Hepatocyte (in vitro differentiated cells): ENCODE measurements at regions not wholly inside any gene's neighbourhood (a gene's known extent, or its start where the extent isn't known, plus 50 kb on each side); places are given as distances from the start of the nearest gene placed in this dataset.

ENCODE experiments used
- DNase-seq: peaks from one replicate; pipeline ENCODE4 v3.0.0-alpha.2; 2016; ENCODE audit warnings: low spot score
- H2AFZ ChIP-seq: fragments of 200-600 bp; sonication (generic); 2 replicates; pipeline ENCODE4 v1.6.0; 2016; ENCODE audit warnings: antibody characterized with exemption, mild to moderate bottlenecking
- H3K27ac ChIP-seq: fragments of 200-600 bp; sonication (generic); 2 replicates; pipeline ENCODE4 v1.5.1; 2016; ENCODE audit warnings: mild to moderate bottlenecking
- H3K27me3 ChIP-seq: fragments of 200-600 bp; sonication (generic); 2 replicates; pipeline ENCODE4 v1.6.1; 2016
- H3K36me3 ChIP-seq: fragments of 200-600 bp; sonication (generic); replicated peaks from 2 replicates; pipeline ENCODE4 v1.5.1; 2016; ENCODE audit warnings: low read depth; ENCODE audit not compliant: insufficient read depth
- H3K4me1 ChIP-seq: fragments of 200-600 bp; sonication (generic); 2 replicates; pipeline ENCODE4 v1.5.1; 2016; ENCODE audit warnings: mild to moderate bottlenecking, moderate library complexity; ENCODE audit not compliant: insufficient read depth
- H3K4me2 ChIP-seq: fragments of 200-600 bp; sonication (generic); 2 replicates; pipeline ENCODE4 v1.6.0; 2016
- H3K4me3 ChIP-seq: fragments of 200-600 bp; sonication (generic); 2 replicates; pipeline ENCODE4 v1.5.1; 2016; ENCODE audit warnings: mild to moderate bottlenecking
- H3K79me2 ChIP-seq: fragments of 200-600 bp; sonication (generic); 2 replicates; pipeline ENCODE4 v1.6.0; 2017; ENCODE audit warnings: mild to moderate bottlenecking
- H3K9me2 ChIP-seq: fragments of 200-600 bp; sonication (generic); replicated peaks from 2 replicates; pipeline ENCODE4 v1.6.0; 2017; ENCODE audit warnings: mild to moderate bottlenecking; ENCODE audit not compliant: insufficient read depth
- H3K9me3 ChIP-seq: fragments of 200-600 bp; sonication (generic); 2 replicates; pipeline ENCODE4 v1.5.1; 2016; ENCODE audit warnings: low read depth, mild to moderate bottlenecking
- H4K20me1 ChIP-seq: fragments of 200-600 bp; sonication (generic); 2 replicates; pipeline ENCODE4 v1.6.0; 2016; ENCODE audit warnings: mild to moderate bottlenecking; ENCODE audit not compliant: insufficient read depth, poor library complexity, severe bottlenecking
- CTCF ChIP-seq: fragments of 200-600 bp; sonication (generic); IDR thresholded peaks from 2 replicates; pipeline ENCODE4 v1.5.1; 2016; ENCODE audit warnings: antibody characterized with exemption, mild to moderate bottlenecking; ENCODE audit not compliant: poor library complexity
- EZH2 ChIP-seq: fragments of 200-600 bp; sonication (generic); IDR thresholded peaks from 2 replicates; pipeline ENCODE4 v1.6.1; 2016; ENCODE audit warnings: antibody characterized with exemption, mild to moderate bottlenecking, borderline replicate concordance
- EZH2phosphoT487 ChIP-seq: fragments of 200-600 bp; sonication (generic); IDR thresholded peaks from one replicate; pipeline ENCODE4 v1.6.1; 2018; ENCODE audit warnings: antibody characterized with exemption, mild to moderate bottlenecking, low read depth, moderate library complexity; ENCODE audit not compliant: unreplicated experiment, severe bottlenecking
- WGBS: methylation state at CpG from one replicate; pipeline ENCODE4 v1.1.6; 2016; ENCODE audit warnings: low lambda C conversion rate; ENCODE audit errors: missing lambda C conversion rate; 5-methylcytosine and 5-hydroxymethylcytosine counted together

GRCh38 chr11:87604350-87604749, 566.6 kb downstream of the TMEM135 start:
- Histone ChIP-seq H2AFZ (no peak overlapping the region), H3K4me3 (no peak overlapping the region), H3K9me3 (no peaks in the 10 kb centered on the region), H3K27me3 (no peaks in the 10 kb centered on the region), H3K4me1 (no peaks in the 10 kb centered on the region), H3K27ac (no peak overlapping the region), H4K20me1 (no peaks in the 10 kb centered on the region), H3K79me2 (no peaks in the 10 kb centered on the region), H3K36me3 (no peaks in the 10 kb centered on the region), H3K9me2 (no peaks in the 10 kb centered on the region), H3K4me2 (no peak overlapping the region)
- no peak for TF ChIP-seq EZH2
- no peak for TF ChIP-seq CTCF
- TF ChIP-seq EZH2phosphoT487, result no peak
- DNase-seq, result no peak

- H3K9me3 ChIP-seq, result no peaks in the 10 kb centered on the region
- 95% methylated on average over 2 of the region's 2 CpGs for WGBS
- no peak overlapping the region for H3K4me2 ChIP-seq
- no peak overlapping the region for H3K27ac ChIP-seq
- H3K4me1 ChIP-seq, result no peaks in the 10 kb centered on the region
- TF ChIP-seq EZH2, result no peak
- TF ChIP-seq EZH2phosphoT487, result no peak
- no peak for TF ChIP-seq CTCF
- H3K9me2 ChIP-seq, result no peaks in the 10 kb centered on the region
- H3K4me3 ChIP-seq, result no peak overlapping the region
- DNase-seq, result no peak
- no peaks in the 10 kb centered on the region for H4K20me1 ChIP-seq
- H3K36me3 ChIP-seq, result no peaks in the 10 kb centered on the region
- no peak overlapping the region for H2AFZ ChIP-seq
- H3K27me3 ChIP-seq, result no peaks in the 10 kb centered on the region
- no peaks in the 10 kb centered on the region for H3K79me2 ChIP-seq
Measured at GRCh38 chr11:87603887-87604286, 566.2 kb downstream of the TMEM135 start.

GRCh38 chr11:87602776-87603175, 565.0 kb downstream of the TMEM135 start:
- Histone ChIP-seq H3K36me3 (no peaks in the 10 kb centered on the region), H3K4me2 (no peak overlapping the region), H3K27me3 (no peaks in the 10 kb centered on the region), H3K9me3 (no peaks in the 10 kb centered on the region), H4K20me1 (no peaks in the 10 kb centered on the region), H3K4me1 (no peaks in the 10 kb centered on the region), H3K79me2 (no peaks in the 10 kb centered on the region), H3K27ac (no peak overlapping the region), H3K9me2 (no peaks in the 10 kb centered on the region), H2AFZ (no peak overlapping the region), H3K4me3 (no peak overlapping the region)
- no peak for TF ChIP-seq EZH2
- no peak for TF ChIP-seq CTCF
- TF ChIP-seq EZH2phosphoT487, result no peak
- 88% methylated on average over 1 of the region's 1 CpG for WGBS
- DNase-seq, result no peak

- no peak overlapping the region for H3K4me2 ChIP-seq
- no peaks in the 10 kb centered on the region for H3K4me1 ChIP-seq
- TF ChIP-seq EZH2, result no peak
- no peak for TF ChIP-seq EZH2phosphoT487
- no peak for TF ChIP-seq CTCF
- H3K36me3 ChIP-seq, result no peaks in the 10 kb centered on the region
- no peaks in the 10 kb centered on the region for H3K9me2 ChIP-seq
- H4K20me1 ChIP-seq, result no peaks in the 10 kb centered on the region
- H3K4me3 ChIP-seq, result no peak overlapping the region
- WGBS, result 49% methylated on average over 4 of the region's 4 CpGs
- H2AFZ ChIP-seq, result no peak overlapping the region
- H3K27ac ChIP-seq, result no peak overlapping the region
- no peaks in the 10 kb centered on the region for H3K79me2 ChIP-seq
- H3K9me3 ChIP-seq, result no peaks in the 10 kb centered on the region
- DNase-seq, result no peak
- no peaks in the 10 kb centered on the region for H3K27me3 ChIP-seq
Measured at GRCh38 chr11:87600938-87601337, 563.2 kb downstream of the TMEM135 start.
